PC-9 (cell line): ENCODE measurements at regions not wholly inside any gene's neighbourhood (a gene's known extent, or its start where the extent isn't known, plus 50 kb on each side); places are given as distances from the start of the nearest gene placed in this dataset.

Experiments
- CTCF ChIP-seq: fragments of 200-600 bp; sonication (generic); conservative IDR thresholded peaks from 2 replicates; pipeline ENCODE4 v1.6.1; 2017; ENCODE audit warnings: mixed run types, antibody characterized with exemption, mild to moderate bottlenecking, moderate library complexity
- EZH2 ChIP-seq: fragments of 200-600 bp; sonication (generic); IDR thresholded peaks from 2 replicates; pipeline ENCODE4 v1.8.0; 2017; ENCODE audit warnings: antibody characterized with exemption, low read depth

GRCh38 chr6:119676961-119677360, 327.4 kb upstream of the MAN1A1 start:
- TF ChIP-seq EZH2 (no peak), CTCF (no peak)
